ENCODE measurements at regions not wholly inside any gene's neighbourhood (a gene's known extent, or its start where the extent isn't known, plus 50 kb on each side); places are given as distances from the start of the nearest gene placed in this dataset.
"Not testable (repeated sequence)": the region's sequence is repeated elsewhere in the genome, so short reads cannot be mapped to it uniquely, and the experiment has no call there.

DNA sequence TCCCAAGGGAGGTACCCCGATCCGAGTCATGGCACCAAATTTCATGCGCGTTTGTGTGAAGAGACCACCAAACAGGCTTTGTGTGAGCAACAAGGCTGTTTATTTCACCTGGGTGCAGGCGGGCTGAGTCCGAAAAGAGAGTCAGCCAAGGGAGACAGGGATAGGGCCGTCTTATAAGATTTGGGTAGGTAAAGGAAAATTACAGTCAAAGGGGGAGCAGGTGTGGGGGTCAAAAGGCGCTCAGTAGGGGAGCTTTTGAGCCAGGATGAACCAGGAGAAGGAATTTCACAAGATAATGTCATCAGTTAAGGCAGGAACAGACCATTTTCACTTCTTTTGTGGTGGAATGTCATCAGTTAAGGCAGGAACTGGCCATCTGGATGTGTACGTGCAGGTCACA is 1104.1 kb downstream of the OLFM4 start:
- H3K9me3 ChIP-seq (ENCODE audit: control insufficient read depth in 2 of 3, insufficient read depth in 1 of 3, low read length in 3 of 3); DNase-seq; intact Hi-C loops (cut with DNase I): not testable (repeated sequence)

DNA sequence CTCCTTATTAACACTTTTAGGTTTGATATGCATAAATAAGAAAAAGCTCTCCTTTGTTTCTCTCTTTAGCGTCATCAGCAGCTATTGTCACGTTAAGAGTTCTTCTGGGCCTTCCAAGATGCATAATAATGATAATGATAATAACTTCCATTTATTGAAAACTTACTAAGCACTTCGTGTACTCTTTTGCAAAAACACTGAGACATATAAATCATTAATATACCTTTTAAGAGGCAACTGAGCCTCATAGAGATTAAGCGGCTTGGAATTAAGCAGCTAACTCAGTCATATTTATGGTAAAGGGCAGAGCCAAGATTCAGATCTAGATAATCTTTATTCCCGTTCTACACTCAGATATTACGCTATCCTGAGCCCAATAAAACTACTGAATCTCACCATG is 1105.1 kb downstream of the OLFM4 start:
- Histone ChIP-seq H3K9ac (ENCODE audit: low read length in 3 of 3) (no peak overlapping the region), H3K4me1 (ENCODE audit: control insufficient read depth in 2 of 3, insufficient read depth in 2 of 3, low read depth in 1 of 3, low read length in 3 of 3) (no peaks in the 10 kb centered on the region), H3K27me3 (ENCODE audit: control insufficient read depth, insufficient read depth, low read length) (no peaks in the 10 kb centered on the region), H3K9me3 (ENCODE audit: control insufficient read depth in 2 of 3, insufficient read depth in 1 of 3, low read length in 3 of 3) (no peaks in the 10 kb centered on the region), H3K4me3 (ENCODE audit: low read length in 3 of 3) (no peak overlapping the region), H3K36me3 (ENCODE audit: control insufficient read depth in 2 of 3, insufficient read depth in 3 of 3, low read length in 3 of 3) (no peaks in the 10 kb centered on the region), H3K27ac (ENCODE audit: low read depth in 2 of 2, low read length in 2 of 2) (no peak overlapping the region)
- TF ChIP-seq, protein P1, sequence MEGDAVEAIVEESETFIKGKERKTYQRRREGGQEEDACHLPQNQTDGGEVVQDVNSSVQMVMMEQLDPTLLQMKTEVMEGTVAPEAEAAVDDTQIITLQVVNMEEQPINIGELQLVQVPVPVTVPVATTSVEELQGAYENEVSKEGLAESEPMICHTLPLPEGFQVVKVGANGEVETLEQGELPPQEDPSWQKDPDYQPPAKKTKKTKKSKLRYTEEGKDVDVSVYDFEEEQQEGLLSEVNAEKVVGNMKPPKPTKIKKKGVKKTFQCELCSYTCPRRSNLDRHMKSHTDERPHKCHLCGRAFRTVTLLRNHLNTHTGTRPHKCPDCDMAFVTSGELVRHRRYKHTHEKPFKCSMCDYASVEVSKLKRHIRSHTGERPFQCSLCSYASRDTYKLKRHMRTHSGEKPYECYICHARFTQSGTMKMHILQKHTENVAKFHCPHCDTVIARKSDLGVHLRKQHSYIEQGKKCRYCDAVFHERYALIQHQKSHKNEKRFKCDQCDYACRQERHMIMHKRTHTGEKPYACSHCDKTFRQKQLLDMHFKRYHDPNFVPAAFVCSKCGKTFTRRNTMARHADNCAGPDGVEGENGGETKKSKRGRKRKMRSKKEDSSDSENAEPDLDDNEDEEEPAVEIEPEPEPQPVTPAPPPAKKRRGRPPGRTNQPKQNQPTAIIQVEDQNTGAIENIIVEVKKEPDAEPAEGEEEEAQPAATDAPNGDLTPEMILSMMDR (IDR thresholded peaks at IDR 0.05; ENCODE audit: borderline replicate concordance, extremely low read depth, insufficient read depth): no peak
- FAIRE-seq (no peak), DNase-seq (no peak)
- intact Hi-C loops (cut with DNase I): no loop called here

More for the DNA sequence above, 1104.1 kb downstream of the OLFM4 start:
- not testable (repeated sequence) for H3K9ac ChIP-seq (ENCODE audit: low read length in 3 of 3); H3K4me1 ChIP-seq (ENCODE audit: control insufficient read depth in 2 of 3, insufficient read depth in 2 of 3, low read depth in 1 of 3, low read length in 3 of 3); H3K4me3 ChIP-seq (ENCODE audit: low read length in 3 of 3); FAIRE-seq; H3K27me3 ChIP-seq (ENCODE audit: control insufficient read depth, insufficient read depth, low read length); H3K36me3 ChIP-seq (ENCODE audit: control insufficient read depth in 2 of 3, insufficient read depth in 3 of 3, low read length in 3 of 3); H3K27ac ChIP-seq (ENCODE audit: low read depth in 2 of 2, low read length in 2 of 2)

DNA sequence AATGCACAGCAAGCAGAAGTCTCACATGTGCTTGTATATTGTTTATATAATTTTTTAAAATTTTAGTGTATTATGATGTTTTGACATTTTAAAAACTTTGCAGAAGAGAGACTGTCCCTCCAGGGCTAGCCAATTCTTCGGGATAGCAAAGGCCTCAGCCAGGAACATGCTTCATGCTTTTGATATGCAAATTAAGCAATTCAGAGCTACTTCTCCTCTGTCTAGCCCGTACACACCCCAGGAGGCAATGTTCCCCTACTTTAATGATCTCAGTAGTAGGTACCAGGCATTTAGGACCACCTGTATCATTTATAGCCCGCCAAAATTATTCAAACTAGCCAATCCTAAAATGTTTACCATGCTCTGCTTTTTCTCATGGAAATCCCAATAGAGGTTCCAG is 1116.2 kb downstream of the OLFM4 start:
- Histone ChIP-seq H3K27ac (ENCODE audit: low read depth in 2 of 2, low read length in 2 of 2) (no peak overlapping the region), H3K4me1 (ENCODE audit: control insufficient read depth in 2 of 3, insufficient read depth in 2 of 3, low read depth in 1 of 3, low read length in 3 of 3) (no peaks in the 10 kb centered on the region), H3K9me3 (ENCODE audit: control insufficient read depth in 2 of 3, insufficient read depth in 1 of 3, low read length in 3 of 3) (no peaks in the 10 kb centered on the region), H3K9ac (ENCODE audit: low read length in 3 of 3) (no peak overlapping the region), H3K36me3 (ENCODE audit: control insufficient read depth in 2 of 3, insufficient read depth in 3 of 3, low read length in 3 of 3) (no peaks in the 10 kb centered on the region), H3K4me3 (ENCODE audit: low read length in 3 of 3) (no peak overlapping the region), H3K27me3 (ENCODE audit: control insufficient read depth, insufficient read depth, low read length) (no peaks in the 10 kb centered on the region)
- DNase-seq: no peak
- intact Hi-C loops (cut with DNase I): no loop called here
- TF ChIP-seq, protein P1 (IDR thresholded peaks at IDR 0.05; ENCODE audit: borderline replicate concordance, extremely low read depth, insufficient read depth): no peak
- FAIRE-seq: no peak

DNA sequence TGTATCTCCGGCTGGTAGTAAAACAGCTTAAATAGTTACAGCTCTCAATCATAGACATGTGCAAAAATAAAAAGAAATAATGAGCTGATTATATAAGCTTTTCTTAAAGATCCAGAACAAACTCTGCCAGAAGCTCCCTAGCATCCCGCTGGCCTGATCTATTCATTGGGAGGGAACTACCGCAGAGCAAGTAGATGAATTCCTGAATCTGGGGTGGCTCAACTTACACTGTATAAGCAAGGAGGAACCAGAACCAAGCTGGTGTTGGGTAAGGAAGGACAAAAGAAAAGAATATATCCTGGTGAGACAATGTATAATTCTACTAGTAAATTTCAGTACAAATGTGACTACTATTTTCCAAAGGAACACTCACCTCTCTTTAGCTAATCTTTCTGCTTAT is 1122.2 kb downstream of the OLFM4 start:
- DNase-seq: no peak
- no peaks in the 10 kb centered on the region for H3K27me3 ChIP-seq (ENCODE audit: control insufficient read depth, insufficient read depth, low read length)
- intact Hi-C loops (cut with DNase I): no loop called here
- H3K36me3 ChIP-seq (ENCODE audit: control insufficient read depth in 2 of 3, insufficient read depth in 3 of 3, low read length in 3 of 3): no peaks in the 10 kb centered on the region
- no peak overlapping the region for H3K27ac ChIP-seq (ENCODE audit: low read depth in 2 of 2, low read length in 2 of 2)
- no peak for FAIRE-seq
- no peaks in the 10 kb centered on the region for H3K4me1 ChIP-seq (ENCODE audit: control insufficient read depth in 2 of 3, insufficient read depth in 2 of 3, low read depth in 1 of 3, low read length in 3 of 3)
- H3K4me3 ChIP-seq (ENCODE audit: low read length in 3 of 3): no peak overlapping the region
- no peaks in the 10 kb centered on the region for H3K9me3 ChIP-seq (ENCODE audit: control insufficient read depth in 2 of 3, insufficient read depth in 1 of 3, low read length in 3 of 3)
- TF ChIP-seq, protein P1 (IDR thresholded peaks at IDR 0.05; ENCODE audit: borderline replicate concordance, extremely low read depth, insufficient read depth): no peak
- no peak overlapping the region for H3K9ac ChIP-seq (ENCODE audit: low read length in 3 of 3)

All from kidney (tissue), 13 donors.